HepG2 (cell line): ENCODE measurements at regions not wholly inside any gene's neighbourhood (a gene's known extent, or its start where the extent isn't known, plus 50 kb on each side); places are given as distances from the start of the nearest gene placed in this dataset.
"Not testable (repeated sequence)": the region's sequence is repeated elsewhere in the genome, so short reads cannot be mapped to it uniquely, and the experiment has no call there.

Experiments
- ATAC-seq: fragments of 200-7000 bp; cut with Tn5 transposase; 3 replicates; pipeline ENCODE4 v1.9.1; 2020; ENCODE audit warnings: mild to moderate bottlenecking, moderate library complexity
- BruUV-seq: library from RNA; stranded (reverse); fragments of 400-500 nt; replicated peaks from 2 replicates; lab custom pipeline; 2021; lab: Mats Ljungman, UMichigan
- CTCF ChIA-PET: fragments of 300-600 bp; formaldehyde crosslinking; extraction: SDS; loops from one replicate; lab custom pipeline; 2021; ENCODE audit warnings: low total read pairs, inconsistent platforms, low intra/inter-chr PET ratio; lab: Yijun Ruan, JAX
- POLR2A ChIA-PET: fragments of 350-600 bp; sonication (Branson Sonifier 250); formaldehyde crosslinking; loops from one replicate; lab custom pipeline; 2020; ENCODE audit warnings: antibody characterized with exemption, inconsistent platforms; lab: Yijun Ruan, JAX
- DNase-seq: peaks from one replicate; pipeline ENCODE4 v3.0.0-alpha.2; 2015; ENCODE audit warnings: low spot score
- FAIRE-seq: peaks from 3 replicates; lab custom pipeline; 2011; peaks lifted over from hg19 to GRCh38; lab: Jason Lieb, UNC
- H2AFZ ChIP-seq: one replicate; pipeline ENCODE4 v1.6.1; 2011; ENCODE audit warnings: low read length, inconsistent platforms
- H3K27ac ChIP-seq: fragments of 300-600 bp; 3 replicates; pipeline ENCODE4 v1.8.0; 2011; ENCODE audit warnings: mixed run types, mild to moderate bottlenecking, mixed read lengths, low read length, inconsistent platforms; ENCODE audit not compliant: insufficient read depth; ENCODE audit errors: extremely low read length
- H3K27me3 ChIP-seq, 2 experiments: fragments of 200-600 bp in 1 of 2; 2 replicates in 1 of 2; 3 replicates in 1 of 2; pipeline versions ENCODE4 v1.6.0 to v1.8.0; 2011; ENCODE audit warnings: low read length in 2 of 2, mild to moderate bottlenecking in 2 of 2, moderate library complexity in 2 of 2, inconsistent platforms in 1 of 2; ENCODE audit not compliant: insufficient read depth in 2 of 2, control insufficient read depth in 1 of 2
- H3K36me3 ChIP-seq, 2 experiments: fragments of 200-600 bp in 1 of 2; replicated peaks in 1 of 2; 2 replicates in 1 of 2; 3 replicates in 1 of 2; pipeline versions ENCODE4 v1.5.1 to v1.8.0; 2011; ENCODE audit warnings: low read length in 2 of 2, inconsistent platforms in 1 of 2; ENCODE audit not compliant: insufficient read depth in 2 of 2, control insufficient read depth in 1 of 2
- H3K4me1 ChIP-seq: 2 replicates; pipeline ENCODE4 v1.5.1; 2012; ENCODE audit warnings: low read length, inconsistent platforms; ENCODE audit not compliant: insufficient read depth
- H3K4me2 ChIP-seq: 2 replicates; pipeline ENCODE4 v1.6.0; 2011; ENCODE audit warnings: low read depth, low read length, inconsistent platforms
- H3K4me3 ChIP-seq, 3 experiments: fragments of 200-600 bp in 1 of 3; sonication (generic), shearing (Covaris generic) in 1 of 3; replicated peaks in 1 of 3; 2 replicates each; pipeline ENCODE4 v1.5.1; 2011 to 2016; ENCODE audit warnings: low read length in 3 of 3, inconsistent platforms in 2 of 3, low read depth in 2 of 3, mild to moderate bottlenecking in 2 of 3, control low read depth in 1 of 3, mixed read lengths in 1 of 3; ENCODE audit not compliant: insufficient read depth in 1 of 3
- H3K79me2 ChIP-seq: one replicate; pipeline ENCODE4 v1.6.1; 2011; ENCODE audit warnings: low read length, inconsistent platforms; ENCODE audit not compliant: insufficient read depth
- H3K9ac ChIP-seq: 2 replicates; pipeline ENCODE4 v1.6.0; 2011; ENCODE audit warnings: mild to moderate bottlenecking, low read depth, low read length, inconsistent platforms; ENCODE audit not compliant: insufficient read depth
- H3K9me3 ChIP-seq: 2 replicates; pipeline ENCODE4 v1.5.1; 2012; ENCODE audit warnings: mild to moderate bottlenecking, low read length
- H4K20me1 ChIP-seq: 2 replicates; pipeline ENCODE4 v1.6.0; 2011; ENCODE audit warnings: inconsistent platforms, mild to moderate bottlenecking, low read length, moderate library complexity; ENCODE audit not compliant: insufficient read depth
- NCOA5 ChIP-seq: sonication (generic); formaldehyde crosslinking; IDR thresholded peaks from 2 replicates; pipeline ENCODE4 v1.4.0; 2020; ENCODE audit warnings: missing genetic modification reagents
- POGZ ChIP-seq: sonication (generic); formaldehyde crosslinking; IDR thresholded peaks from 2 replicates; pipeline ENCODE4 v1.4.0; 2020; ENCODE audit warnings: mild to moderate bottlenecking, missing genetic modification reagents
- RAD51 ChIP-seq: fragments of 450-650 bp; IDR thresholded peaks from 2 replicates; pipeline ENCODE4 v1.6.1; 2016; ENCODE audit warnings: borderline replicate concordance
- ZBTB14 ChIP-seq: sonication (generic); formaldehyde crosslinking; IDR thresholded peaks from 2 replicates; pipeline ENCODE4 v1.4.0; 2020; ENCODE audit warnings: missing genetic modification reagents
- ZBTB42 ChIP-seq: sonication (generic); formaldehyde crosslinking; IDR thresholded peaks from 2 replicates; pipeline ENCODE4 v1.5.0; 2020; ENCODE audit warnings: mild to moderate bottlenecking, missing genetic modification reagents
- ZFP36L2 ChIP-seq: sonication (generic); formaldehyde crosslinking; IDR thresholded peaks from 2 replicates; pipeline ENCODE4 v1.4.0; 2020; ENCODE audit warnings: missing genetic modification reagents
- ZNF224 ChIP-seq: sonication (generic); formaldehyde crosslinking; IDR thresholded peaks from 2 replicates; pipeline ENCODE4 v1.5.0; 2020; ENCODE audit warnings: mild to moderate bottlenecking, missing genetic modification reagents
- WGBS: methylation state at CpG from one replicate; pipeline ENCODE4 v1.1.6; 2017; ENCODE audit warnings: low lambda C conversion rate; 5-methylcytosine and 5-hydroxymethylcytosine counted together
- in situ Hi-C: cut with HindIII; loops from 2 replicates; pipeline ENCODE4 v1.10.0; 2017; ENCODE audit warnings: low pct_unique_long_range_greater_than_20kb; ENCODE audit not compliant: extremely low pct_ligation_motif_present
- intact Hi-C: fragments of 100-400 bp; cut with micrococcal nuclease; formaldehyde crosslinking; loops from one replicate; pipeline ENCODE4 v1.10.0; 2022; ENCODE audit not compliant: unreplicated experiment
- TF ChIP-seq, protein P1 (sequence below): fragments of 450-650 bp; IDR thresholded peaks from 2 replicates; pipeline ENCODE4 v1.6.1; 2016
- TF ChIP-seq, protein P2 (sequence below): sonication (generic); formaldehyde crosslinking; IDR thresholded peaks from 2 replicates; pipeline ENCODE4 v1.8.1; 2023; ENCODE audit warnings: missing genetic modification reagents, inconsistent platforms, borderline replicate concordance
- TF ChIP-seq, protein P3 (sequence below): sonication (generic); formaldehyde crosslinking; IDR thresholded peaks from 2 replicates; pipeline ENCODE4 v1.4.0; 2020; ENCODE audit warnings: missing genetic modification reagents

DNA sequence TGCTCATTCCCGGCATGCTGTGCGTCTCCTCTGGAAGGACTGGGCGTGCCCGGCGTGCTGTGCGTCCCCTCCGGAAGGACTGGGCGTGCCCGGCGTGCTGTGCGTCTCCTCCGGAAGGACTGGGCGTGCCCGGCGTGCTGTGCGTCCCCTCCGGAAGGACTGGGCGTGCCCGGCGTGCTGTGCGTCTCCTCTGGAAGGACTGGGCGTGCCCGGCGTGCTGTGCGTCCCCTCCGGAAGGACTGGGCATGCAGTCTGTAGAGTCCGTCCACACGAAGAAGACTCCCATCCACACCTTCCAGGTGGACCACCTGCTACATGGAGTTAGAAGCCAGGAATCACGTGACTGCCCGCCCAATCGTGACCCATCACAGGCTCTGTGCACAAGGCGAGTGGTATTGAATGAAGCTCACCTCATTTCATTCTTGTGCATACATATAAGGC, 577.7 kb upstream of the ADARB2 start:
- DNase-seq, ATAC-seq, H4K20me1 ChIP-seq, POLR2A ChIA-PET, H3K4me3 ChIP-seq, H3K27me3 ChIP-seq, H3K79me2 ChIP-seq, intact Hi-C loops, H2AFZ ChIP-seq, CTCF ChIA-PET, BruUV-seq, in situ Hi-C loops, FAIRE-seq, H3K27ac ChIP-seq, H3K9me3 ChIP-seq, H3K4me1 ChIP-seq, H3K4me2 ChIP-seq, H3K9ac ChIP-seq, H3K36me3 ChIP-seq: not testable (repeated sequence)
- TF ChIP-seq, protein P1, sequence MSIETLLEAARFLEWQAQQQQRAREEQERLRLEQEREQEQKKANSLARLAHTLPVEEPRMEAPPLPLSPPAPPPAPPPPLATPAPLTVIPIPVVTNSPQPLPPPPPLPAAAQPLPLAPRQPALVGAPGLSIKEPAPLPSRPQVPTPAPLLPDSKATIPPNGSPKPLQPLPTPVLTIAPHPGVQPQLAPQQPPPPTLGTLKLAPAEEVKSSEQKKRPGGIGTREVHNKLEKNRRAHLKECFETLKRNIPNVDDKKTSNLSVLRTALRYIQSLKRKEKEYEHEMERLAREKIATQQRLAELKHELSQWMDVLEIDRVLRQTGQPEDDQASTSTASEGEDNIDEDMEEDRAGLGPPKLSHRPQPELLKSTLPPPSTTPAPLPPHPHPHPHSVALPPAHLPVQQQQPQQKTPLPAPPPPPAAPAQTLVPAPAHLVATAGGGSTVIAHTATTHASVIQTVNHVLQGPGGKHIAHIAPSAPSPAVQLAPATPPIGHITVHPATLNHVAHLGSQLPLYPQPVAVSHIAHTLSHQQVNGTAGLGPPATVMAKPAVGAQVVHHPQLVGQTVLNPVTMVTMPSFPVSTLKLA: peak; percentile 43; the same call in 1 of the 2 replicates
- peak; percentile 54; the same call in 1 of the 2 replicates for TF ChIP-seq RAD51
- 55% methylated on average over 11 of the region's 32 CpGs for WGBS

- WGBS: 0% methylated on average over 1 of the region's 1 CpG
- POLR2A ChIA-PET: no interaction called here
These were observed 568.8 kb upstream of the ADARB2 start for GRCh38 chr10:2306081-2306480.

More at GRCh38 chr10:2306081-2306480, 568.8 kb upstream of the ADARB2 start:
- CTCF ChIA-PET: no interaction called here
- no peak for ATAC-seq
- DNase-seq: no peak
- Histone ChIP-seq H3K27ac (no peak overlapping the region), H3K4me1 (no peaks in the 10 kb centered on the region), H3K27me3 (no peaks in the 10 kb centered on the region), H2AFZ (no peak overlapping the region), H3K9ac (no peak overlapping the region), H4K20me1 (no peaks in the 10 kb centered on the region), H3K4me2 (no peak overlapping the region), H3K4me3 (no peak overlapping the region), H3K36me3 (no peaks in the 10 kb centered on the region), H3K9me3 (no peaks in the 10 kb centered on the region), H3K79me2 (no peaks in the 10 kb centered on the region)
- intact Hi-C loops: no loop called here
- TF ChIP-seq, protein P2, sequence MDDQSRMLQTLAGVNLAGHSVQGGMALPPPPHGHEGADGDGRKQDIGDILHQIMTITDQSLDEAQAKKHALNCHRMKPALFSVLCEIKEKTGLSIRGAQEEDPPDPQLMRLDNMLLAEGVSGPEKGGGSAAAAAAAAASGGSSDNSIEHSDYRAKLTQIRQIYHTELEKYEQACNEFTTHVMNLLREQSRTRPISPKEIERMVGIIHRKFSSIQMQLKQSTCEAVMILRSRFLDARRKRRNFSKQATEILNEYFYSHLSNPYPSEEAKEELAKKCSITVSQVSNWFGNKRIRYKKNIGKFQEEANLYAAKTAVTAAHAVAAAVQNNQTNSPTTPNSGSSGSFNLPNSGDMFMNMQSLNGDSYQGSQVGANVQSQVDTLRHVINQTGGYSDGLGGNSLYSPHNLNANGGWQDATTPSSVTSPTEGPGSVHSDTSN (CRISPR knock-in tag): no peak
- TF ChIP-seq NCOA5: no peak
- TF ChIP-seq ZNF224 (CRISPR knock-in tag): no peak
- TF ChIP-seq, protein P3, sequence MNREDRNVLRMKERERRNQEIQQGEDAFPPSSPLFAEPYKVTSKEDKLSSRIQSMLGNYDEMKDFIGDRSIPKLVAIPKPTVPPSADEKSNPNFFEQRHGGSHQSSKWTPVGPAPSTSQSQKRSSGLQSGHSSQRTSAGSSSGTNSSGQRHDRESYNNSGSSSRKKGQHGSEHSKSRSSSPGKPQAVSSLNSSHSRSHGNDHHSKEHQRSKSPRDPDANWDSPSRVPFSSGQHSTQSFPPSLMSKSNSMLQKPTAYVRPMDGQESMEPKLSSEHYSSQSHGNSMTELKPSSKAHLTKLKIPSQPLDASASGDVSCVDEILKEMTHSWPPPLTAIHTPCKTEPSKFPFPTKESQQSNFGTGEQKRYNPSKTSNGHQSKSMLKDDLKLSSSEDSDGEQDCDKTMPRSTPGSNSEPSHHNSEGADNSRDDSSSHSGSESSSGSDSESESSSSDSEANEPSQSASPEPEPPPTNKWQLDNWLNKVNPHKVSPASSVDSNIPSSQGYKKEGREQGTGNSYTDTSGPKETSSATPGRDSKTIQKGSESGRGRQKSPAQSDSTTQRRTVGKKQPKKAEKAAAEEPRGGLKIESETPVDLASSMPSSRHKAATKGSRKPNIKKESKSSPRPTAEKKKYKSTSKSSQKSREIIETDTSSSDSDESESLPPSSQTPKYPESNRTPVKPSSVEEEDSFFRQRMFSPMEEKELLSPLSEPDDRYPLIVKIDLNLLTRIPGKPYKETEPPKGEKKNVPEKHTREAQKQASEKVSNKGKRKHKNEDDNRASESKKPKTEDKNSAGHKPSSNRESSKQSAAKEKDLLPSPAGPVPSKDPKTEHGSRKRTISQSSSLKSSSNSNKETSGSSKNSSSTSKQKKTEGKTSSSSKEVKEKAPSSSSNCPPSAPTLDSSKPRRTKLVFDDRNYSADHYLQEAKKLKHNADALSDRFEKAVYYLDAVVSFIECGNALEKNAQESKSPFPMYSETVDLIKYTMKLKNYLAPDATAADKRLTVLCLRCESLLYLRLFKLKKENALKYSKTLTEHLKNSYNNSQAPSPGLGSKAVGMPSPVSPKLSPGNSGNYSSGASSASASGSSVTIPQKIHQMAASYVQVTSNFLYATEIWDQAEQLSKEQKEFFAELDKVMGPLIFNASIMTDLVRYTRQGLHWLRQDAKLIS: no peak
- TF ChIP-seq POGZ (CRISPR knock-in tag): no peak
- TF ChIP-seq ZFP36L2 (CRISPR knock-in tag): no peak
- no peak for TF ChIP-seq ZBTB14
- no peak for TF ChIP-seq ZBTB42 (CRISPR knock-in tag)
- in situ Hi-C loops: no loop called here
- BruUV-seq: no TSS peak
- FAIRE-seq: no peak
